ENCODE measurements at regions not wholly inside any gene's neighbourhood (a gene's known extent, or its start where the extent isn't known, plus 50 kb on each side); places are given as distances from the start of the nearest gene placed in this dataset.
"Not testable (repeated sequence)": the region's sequence is repeated elsewhere in the genome, so short reads cannot be mapped to it uniquely, and the experiment has no call there.

DNA sequence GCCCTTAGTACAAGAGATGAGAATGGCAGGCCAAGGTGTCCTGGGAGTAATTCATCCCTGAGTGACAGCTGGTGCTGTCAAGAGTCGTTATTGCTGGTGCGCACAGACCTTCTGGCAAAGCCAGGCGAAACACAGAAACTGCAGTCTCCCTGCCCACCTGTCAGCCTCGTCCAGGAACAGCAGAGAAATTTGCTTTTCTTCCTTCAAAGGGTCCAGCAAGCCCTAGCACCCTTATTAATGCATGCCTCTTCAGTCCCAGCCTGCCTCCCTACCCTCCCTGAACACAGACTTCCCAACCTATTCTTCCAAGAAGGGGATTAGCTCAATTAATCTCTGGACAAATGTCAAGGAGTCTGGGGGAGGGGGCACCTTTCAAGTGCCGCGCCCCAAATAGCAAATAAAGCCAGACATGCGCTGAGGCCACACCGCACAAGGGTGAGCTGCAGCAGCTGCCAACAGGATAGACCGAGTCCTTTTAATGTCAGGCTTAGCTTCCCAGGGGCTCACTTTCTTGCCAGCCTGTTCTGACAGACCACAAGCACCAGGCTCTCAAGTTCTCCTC lies 250.7 kb upstream of the RASGEF1B start:
- H3K4me2 ChIP-seq (ENCODE audit: extremely low read depth, insufficient read depth, low read length), result no peak overlapping the region
- H3K79me2 ChIP-seq (ENCODE audit: control insufficient read depth, insufficient read depth, low read length), result no peaks in the 10 kb centered on the region
- H2AFZ ChIP-seq (ENCODE audit: low read length), result no peak overlapping the region

DNA sequence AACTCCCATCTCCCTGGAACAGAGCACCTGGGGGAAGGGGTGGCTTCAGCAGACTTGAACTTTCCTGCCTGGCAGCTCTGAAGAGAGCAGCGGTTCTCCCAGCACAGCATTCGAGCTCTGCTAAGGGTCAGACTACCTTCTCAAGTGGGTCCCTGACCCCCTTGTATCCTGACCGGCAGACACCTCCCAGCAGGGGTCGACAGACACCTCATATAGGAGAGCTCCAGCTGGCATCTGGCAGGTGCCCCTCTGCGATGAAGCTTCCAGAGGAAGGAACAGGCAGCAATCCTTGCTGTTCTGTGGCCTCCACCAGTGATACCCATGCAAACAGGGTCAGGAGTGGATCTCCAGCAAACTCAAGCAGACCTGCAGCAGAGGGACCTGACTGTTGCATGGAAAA lies 244.1 kb upstream of the RASGEF1B start:
- Histone ChIP-seq H3K79me2 (ENCODE audit: control insufficient read depth, insufficient read depth, low read length) (no peaks in the 10 kb centered on the region), H3K9me3 (ENCODE audit: control insufficient read depth, insufficient read depth, low read depth, low read length) (no peaks in the 10 kb centered on the region), H2AFZ (ENCODE audit: low read length) (no peak overlapping the region), H3K4me2 (ENCODE audit: extremely low read depth, insufficient read depth, low read length) (no peak overlapping the region), H3K27me3 (ENCODE audit: control insufficient read depth, insufficient read depth, low read length) (no peaks in the 10 kb centered on the region), H3K4me3 (replicated peaks in 1 of 4; ENCODE audit: control extremely low read depth in 1 of 4, insufficient read depth in 1 of 4, low read depth in 3 of 4, low read length in 4 of 4) (no peak overlapping the region), H3K4me1 (ENCODE audit: control insufficient read depth, extremely low read depth, insufficient read depth, low read length) (no peaks in the 10 kb centered on the region), H3K36me3 (ENCODE audit: control insufficient read depth, insufficient read depth, low read length) (no peaks in the 10 kb centered on the region), H3K9ac (ENCODE audit: insufficient read depth, low read length) (no peak overlapping the region), H4K20me1 (ENCODE audit: control insufficient read depth, extremely low read depth, insufficient read depth, low read length) (no peaks in the 10 kb centered on the region), H3K27ac (ENCODE audit: insufficient read depth, low read length) (no peak overlapping the region)
- TF ChIP-seq EZH2 (IDR thresholded peaks at IDR 0.05; ENCODE audit: low read length, missing control alignments), result no peak
- TF ChIP-seq, protein P1, sequence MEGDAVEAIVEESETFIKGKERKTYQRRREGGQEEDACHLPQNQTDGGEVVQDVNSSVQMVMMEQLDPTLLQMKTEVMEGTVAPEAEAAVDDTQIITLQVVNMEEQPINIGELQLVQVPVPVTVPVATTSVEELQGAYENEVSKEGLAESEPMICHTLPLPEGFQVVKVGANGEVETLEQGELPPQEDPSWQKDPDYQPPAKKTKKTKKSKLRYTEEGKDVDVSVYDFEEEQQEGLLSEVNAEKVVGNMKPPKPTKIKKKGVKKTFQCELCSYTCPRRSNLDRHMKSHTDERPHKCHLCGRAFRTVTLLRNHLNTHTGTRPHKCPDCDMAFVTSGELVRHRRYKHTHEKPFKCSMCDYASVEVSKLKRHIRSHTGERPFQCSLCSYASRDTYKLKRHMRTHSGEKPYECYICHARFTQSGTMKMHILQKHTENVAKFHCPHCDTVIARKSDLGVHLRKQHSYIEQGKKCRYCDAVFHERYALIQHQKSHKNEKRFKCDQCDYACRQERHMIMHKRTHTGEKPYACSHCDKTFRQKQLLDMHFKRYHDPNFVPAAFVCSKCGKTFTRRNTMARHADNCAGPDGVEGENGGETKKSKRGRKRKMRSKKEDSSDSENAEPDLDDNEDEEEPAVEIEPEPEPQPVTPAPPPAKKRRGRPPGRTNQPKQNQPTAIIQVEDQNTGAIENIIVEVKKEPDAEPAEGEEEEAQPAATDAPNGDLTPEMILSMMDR (conservative IDR thresholded peaks at IDR 0.05 in 1 of 2, IDR thresholded peaks at IDR 0.05 in 1 of 2; ENCODE audit: low read depth in 1 of 2, low read length in 2 of 2), result no peak
- no peak for DNase-seq (ENCODE audit: low read depth in 2 of 2)

More for the DNA sequence above, 250.7 kb upstream of the RASGEF1B start:
- Histone ChIP-seq H4K20me1 (ENCODE audit: control insufficient read depth, extremely low read depth, insufficient read depth, low read length) (no peaks in the 10 kb centered on the region), H3K27me3 (ENCODE audit: control insufficient read depth, insufficient read depth, low read length) (no peaks in the 10 kb centered on the region), H3K36me3 (ENCODE audit: control insufficient read depth, insufficient read depth, low read length) (no peaks in the 10 kb centered on the region), H3K4me1 (ENCODE audit: control insufficient read depth, extremely low read depth, insufficient read depth, low read length) (no peaks in the 10 kb centered on the region), H3K27ac (ENCODE audit: insufficient read depth, low read length) (no peak overlapping the region), H3K9me3 (ENCODE audit: control insufficient read depth, insufficient read depth, low read depth, low read length) (no peaks in the 10 kb centered on the region), H3K9ac (ENCODE audit: insufficient read depth, low read length) (no peak overlapping the region), H3K4me3 (replicated peaks in 1 of 4; ENCODE audit: control extremely low read depth in 1 of 4, insufficient read depth in 1 of 4, low read depth in 3 of 4, low read length in 4 of 4) (no peak overlapping the region)
- DNase-seq (ENCODE audit: low read depth in 2 of 2), result no peak
- TF ChIP-seq, protein P1 (conservative IDR thresholded peaks at IDR 0.05 in 1 of 2, IDR thresholded peaks at IDR 0.05 in 1 of 2; ENCODE audit: low read depth in 1 of 2, low read length in 2 of 2), result no peak
- TF ChIP-seq EZH2 (IDR thresholded peaks at IDR 0.05; ENCODE audit: low read length, missing control alignments), result no peak

DNA sequence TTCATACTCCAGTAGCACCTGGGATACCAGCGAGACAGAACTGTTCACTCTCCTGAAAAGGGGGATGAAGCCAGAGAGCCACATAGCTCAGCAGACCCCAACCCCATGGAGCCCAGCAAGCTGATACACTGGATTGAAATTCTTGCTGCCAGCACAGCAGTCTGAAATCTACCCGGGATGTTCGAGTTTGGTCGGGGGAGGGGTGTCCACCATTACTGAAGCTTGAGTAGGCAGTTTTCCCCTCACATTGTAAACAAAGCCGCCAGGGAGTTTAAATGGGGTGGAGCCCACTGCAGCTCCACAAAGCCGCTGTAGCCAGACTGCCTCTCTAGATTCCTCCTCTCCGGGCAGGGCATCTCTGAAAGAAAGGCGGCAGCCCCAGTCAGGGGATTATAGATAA lies 243.7 kb upstream of the RASGEF1B start:
- not testable (repeated sequence) for H3K9me3 ChIP-seq (ENCODE audit: control insufficient read depth, insufficient read depth, low read depth, low read length); H3K27ac ChIP-seq (ENCODE audit: insufficient read depth, low read length); H3K36me3 ChIP-seq (ENCODE audit: control insufficient read depth, insufficient read depth, low read length); H3K9ac ChIP-seq (ENCODE audit: insufficient read depth, low read length); H3K4me2 ChIP-seq (ENCODE audit: extremely low read depth, insufficient read depth, low read length); H3K79me2 ChIP-seq (ENCODE audit: control insufficient read depth, insufficient read depth, low read length); H2AFZ ChIP-seq (ENCODE audit: low read length); DNase-seq (ENCODE audit: low read depth in 2 of 2); H4K20me1 ChIP-seq (ENCODE audit: control insufficient read depth, extremely low read depth, insufficient read depth, low read length); H3K27me3 ChIP-seq (ENCODE audit: control insufficient read depth, insufficient read depth, low read length); H3K4me1 ChIP-seq (ENCODE audit: control insufficient read depth, extremely low read depth, insufficient read depth, low read length); H3K4me3 ChIP-seq (replicated peaks in 1 of 4; ENCODE audit: control extremely low read depth in 1 of 4, insufficient read depth in 1 of 4, low read depth in 3 of 4, low read length in 4 of 4)
